HG02981 (cell line): ENCODE measurements at regions not wholly inside any gene's neighbourhood (a gene's known extent, or its start where the extent isn't known, plus 50 kb on each side); places are given as distances from the start of the nearest gene placed in this dataset.

Experiments used
- ATAC-seq: cut with Tn5 transposase; IDR thresholded peaks from one replicate; pipeline ENCODE4 v1.9.1; 2021; ENCODE audit warnings: mild to moderate bottlenecking, moderate library complexity; ENCODE audit not compliant: unreplicated experiment

- ATAC-seq: no peak
Measured at GRCh38 chr3:79847928-79848327, 80.1 kb upstream of the ROBO1 start.

DNA sequence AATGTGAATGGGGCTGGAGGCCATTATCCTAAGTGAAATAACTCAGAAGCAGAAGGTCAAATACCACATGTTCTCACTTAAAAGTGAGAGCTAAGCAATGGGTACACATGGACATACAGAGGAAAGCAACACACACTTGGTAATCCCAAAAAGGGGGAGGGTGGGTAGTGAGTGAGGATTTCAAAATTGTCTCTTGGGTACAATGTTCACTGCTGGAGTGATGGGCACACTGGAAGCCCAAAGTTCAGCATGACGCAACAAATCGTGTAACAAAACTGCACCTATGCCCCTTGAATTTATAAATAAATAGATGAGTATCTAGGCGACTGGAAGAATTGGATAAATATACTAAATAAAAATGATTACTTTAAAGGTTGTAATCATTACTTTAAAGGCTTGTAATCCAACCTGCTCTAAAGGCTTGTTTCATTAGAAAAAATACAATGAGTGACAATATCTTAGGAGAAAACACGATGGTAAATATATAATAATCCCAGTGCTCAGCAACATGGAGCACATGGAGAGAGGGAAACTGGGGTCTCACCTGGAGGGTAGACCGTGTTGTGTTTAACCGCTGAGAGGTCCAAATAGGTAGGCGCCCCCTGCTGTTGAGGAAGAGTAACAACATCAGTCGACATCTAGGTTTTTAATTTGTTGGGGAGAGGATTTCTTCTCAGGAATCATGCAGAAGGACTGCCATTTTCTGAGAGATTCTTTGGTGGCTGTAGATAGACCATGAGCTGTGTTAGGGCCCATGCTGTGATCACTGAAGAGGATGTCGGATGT lies 78.5 kb upstream of the ROBO1 start:
- ATAC-seq: no peak

DNA sequence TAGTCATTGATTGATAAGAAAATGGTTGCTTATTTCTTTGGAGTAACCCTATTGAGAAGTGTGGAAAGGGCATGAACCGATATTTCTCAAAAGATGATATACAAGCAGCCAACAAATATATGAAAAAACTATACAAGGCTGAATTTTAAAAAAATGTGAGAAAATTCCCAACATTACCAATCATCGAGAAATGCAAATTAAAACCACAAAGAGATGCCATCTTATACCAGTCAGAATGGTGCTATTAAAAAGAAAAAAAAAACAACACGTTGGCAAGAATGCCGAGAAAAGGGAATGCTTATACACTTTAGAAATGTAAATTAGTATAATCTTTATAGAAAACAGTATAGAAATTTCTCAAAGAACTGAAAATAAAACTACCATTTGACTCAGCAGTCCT lies 77.7 kb upstream of the ROBO1 start:
- ATAC-seq: no peak

DNA sequence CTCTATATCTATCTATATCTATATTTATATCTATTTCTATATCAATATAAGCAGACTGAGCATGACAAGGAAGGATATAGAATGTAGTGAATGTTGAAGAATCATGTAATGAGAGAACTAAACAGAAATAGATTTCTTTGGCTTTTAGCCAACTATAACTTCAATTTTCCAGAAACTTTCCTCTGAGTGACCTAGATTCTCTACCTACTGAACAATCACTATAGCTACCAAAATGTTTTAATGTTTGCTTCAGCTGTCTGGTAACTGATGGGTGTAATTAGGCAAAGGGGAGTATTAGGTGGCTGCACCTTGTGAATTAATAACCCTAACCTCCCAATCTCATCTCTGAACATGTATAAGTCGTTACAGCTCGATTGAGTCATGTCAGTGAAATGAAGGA lies 76.4 kb upstream of the ROBO1 start:
- ATAC-seq: no peak

- no peak for ATAC-seq
Measured at GRCh38 chr3:79843180-79843579, 75.4 kb upstream of the ROBO1 start.

- no peak for ATAC-seq
Measured at GRCh38 chr3:79835701-79836100, 67.9 kb upstream of the ROBO1 start.

GRCh38 chr3:79824166-79824565 lies 56.4 kb upstream of the ROBO1 start:
- ATAC-seq: no peak

DNA sequence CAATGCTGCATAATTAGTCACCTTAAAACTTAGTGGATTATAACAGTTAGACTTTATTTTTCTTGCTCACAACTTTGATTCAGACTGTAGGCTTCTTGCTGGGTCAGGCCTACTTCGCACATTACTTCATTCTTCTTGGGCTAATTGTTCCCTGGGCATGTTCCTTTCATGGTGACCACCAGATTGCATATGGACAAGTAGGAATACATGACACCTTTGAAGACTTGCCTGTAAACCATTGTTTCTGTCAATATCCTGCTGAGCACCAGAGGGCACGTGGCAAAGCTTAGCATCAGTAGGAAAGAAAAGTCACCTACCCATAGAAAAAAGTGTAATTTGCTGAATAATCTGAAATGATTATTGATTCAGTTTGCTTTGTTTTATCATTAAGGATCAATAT lies 54.3 kb upstream of the ROBO1 start:
- ATAC-seq: no peak

DNA sequence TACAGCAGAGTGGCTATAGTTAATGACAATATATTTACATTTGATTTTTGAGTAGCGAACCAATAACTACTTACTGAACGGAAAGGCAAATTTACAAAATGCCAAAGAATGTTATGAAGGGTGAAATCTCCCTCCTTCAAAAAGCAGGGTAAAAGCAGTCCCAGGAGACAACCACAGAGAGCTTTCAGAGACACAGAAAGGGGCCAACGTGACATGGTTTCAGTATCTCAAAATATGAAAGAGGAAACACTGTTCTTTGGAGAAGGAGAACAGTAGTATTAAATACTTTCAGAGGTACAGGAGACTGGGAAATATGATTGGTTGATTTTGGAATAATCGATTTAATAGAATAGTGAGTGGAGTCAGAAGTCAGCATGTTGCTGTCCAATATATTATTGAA lies 52.3 kb upstream of the ROBO1 start:
- ATAC-seq: no peak

GRCh38 chr3:79818015-79818414 lies 50.2 kb upstream of the ROBO1 start:
- ATAC-seq: no peak
